Stimulated activated CD4-positive, alpha-beta T cell treated with anti-CD3 and anti-CD28 coated beads, TNF-alpha, amount 100 ng/mL, for 4 hours (primary cell): ENCODE measurements at regions not wholly inside any gene's neighbourhood (a gene's known extent, or its start where the extent isn't known, plus 50 kb on each side); places are given as distances from the start of the nearest gene placed in this dataset.

ENCODE experiments used
- DNase-seq, 3 experiments: peaks; one replicate each; pipeline ENCODE4 v3.0.0-alpha.2; 2020; ENCODE audit warnings: low read depth in 3 of 3

- no peak for DNase-seq
Observed at GRCh38 chr14:71361874-71362273, 454.6 kb downstream of the PCNX1 start.

- DNase-seq, result no peak
Observed at GRCh38 chr14:71362282-71362681, 455.0 kb downstream of the PCNX1 start.

GRCh38 chr14:71362920-71363584 is 455.8 kb downstream of the PCNX1 start:
- DNase-seq, result no peak

- DNase-seq, result no peak
Observed at GRCh38 chr14:71363946-71364925, 457.0 kb downstream of the PCNX1 start.

- DNase-seq, result no peak
Observed at GRCh38 chr14:71365361-71365760, 458.1 kb downstream of the PCNX1 start.

- no peak for DNase-seq
Observed at GRCh38 chr14:71366861-71367260, 459.6 kb downstream of the PCNX1 start.

GRCh38 chr14:71371711-71372396 is 464.6 kb downstream of the PCNX1 start:
- DNase-seq, result no peak

GRCh38 chr14:71372411-71372838 is 465.2 kb downstream of the PCNX1 start:
- DNase-seq, result no peak

GRCh38 chr14:71373773-71374172 is 466.5 kb downstream of the PCNX1 start:
- no peak for DNase-seq

- no peak for DNase-seq
Observed at GRCh38 chr14:71374989-71375388, 467.7 kb downstream of the PCNX1 start.

GRCh38 chr14:71377099-71377498 is 469.8 kb downstream of the PCNX1 start:
- no peak for DNase-seq

GRCh38 chr14:71380271-71380670 is 473.0 kb downstream of the PCNX1 start:
- DNase-seq, result no peak

- DNase-seq, result no peak
Observed at GRCh38 chr14:71381814-71382213, 474.6 kb downstream of the PCNX1 start.

GRCh38 chr14:71382315-71382714 is 475.1 kb downstream of the PCNX1 start:
- no peak for DNase-seq

- DNase-seq, result no peak
Observed at GRCh38 chr14:71383510-71383909, 476.3 kb downstream of the PCNX1 start.

GRCh38 chr14:71384007-71384845 is 477.0 kb downstream of the PCNX1 start:
- DNase-seq, result no peak

- no peak for DNase-seq
Observed at GRCh38 chr14:71387753-71388152, 480.5 kb downstream of the PCNX1 start.

- no peak for DNase-seq
Observed at GRCh38 chr14:71388336-71388735, 481.1 kb downstream of the PCNX1 start.

GRCh38 chr14:71388862-71389261 is 481.6 kb downstream of the PCNX1 start:
- DNase-seq, result no peak

GRCh38 chr14:71394386-71394785 is 487.1 kb downstream of the PCNX1 start:
- no peak for DNase-seq

- DNase-seq, result no peak
Observed at GRCh38 chr14:71395151-71395604, 487.9 kb downstream of the PCNX1 start.
